HG02759 (cell line): ENCODE measurements at regions not wholly inside any gene's neighbourhood (a gene's known extent, or its start where the extent isn't known, plus 50 kb on each side); places are given as distances from the start of the nearest gene placed in this dataset.

Source experiments
- ATAC-seq: cut with Tn5 transposase; IDR thresholded peaks from one replicate; pipeline ENCODE4 v1.9.1; 2021; ENCODE audit warnings: mild to moderate bottlenecking, moderate library complexity; ENCODE audit not compliant: unreplicated experiment

DNA sequence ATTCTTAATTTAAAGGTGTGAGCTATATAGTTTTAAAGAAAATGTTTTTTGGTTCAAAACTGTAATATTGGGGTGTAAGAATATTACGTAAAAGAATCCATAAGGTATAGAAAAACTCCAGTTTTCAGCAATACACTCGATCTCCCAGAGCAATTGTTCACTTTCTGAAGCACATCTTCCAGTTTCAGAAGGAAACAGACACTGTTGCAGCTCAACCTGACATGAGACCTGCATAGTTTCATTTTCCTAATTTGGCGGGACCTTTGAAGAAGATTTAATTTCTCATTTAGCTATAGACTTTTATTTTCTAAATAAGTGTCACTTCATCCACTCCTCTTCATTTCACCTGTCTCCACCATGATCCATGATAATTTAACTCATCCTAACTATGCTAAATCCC lies 281.5 kb downstream of the HTR1B start:
- no peak for ATAC-seq

DNA sequence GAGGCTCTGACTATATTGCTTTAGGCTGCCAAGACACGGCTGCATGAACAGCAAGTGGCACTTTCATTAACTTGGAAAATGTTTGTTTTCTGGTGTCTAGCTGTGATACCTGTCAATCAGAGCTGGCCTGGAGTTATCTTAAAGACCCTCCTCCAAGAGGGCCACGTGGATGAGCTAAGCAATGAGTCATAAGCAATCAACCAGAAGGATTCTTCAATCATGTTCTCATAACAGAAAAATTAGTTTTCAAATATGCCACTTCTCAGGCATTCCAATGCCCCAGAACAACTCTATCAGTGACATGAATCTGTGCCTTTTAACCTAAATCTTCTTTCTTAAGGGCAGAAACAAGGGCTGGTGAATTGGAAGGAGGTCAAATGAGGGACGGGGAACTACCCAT lies 283.0 kb downstream of the HTR1B start:
- ATAC-seq, result no peak

DNA sequence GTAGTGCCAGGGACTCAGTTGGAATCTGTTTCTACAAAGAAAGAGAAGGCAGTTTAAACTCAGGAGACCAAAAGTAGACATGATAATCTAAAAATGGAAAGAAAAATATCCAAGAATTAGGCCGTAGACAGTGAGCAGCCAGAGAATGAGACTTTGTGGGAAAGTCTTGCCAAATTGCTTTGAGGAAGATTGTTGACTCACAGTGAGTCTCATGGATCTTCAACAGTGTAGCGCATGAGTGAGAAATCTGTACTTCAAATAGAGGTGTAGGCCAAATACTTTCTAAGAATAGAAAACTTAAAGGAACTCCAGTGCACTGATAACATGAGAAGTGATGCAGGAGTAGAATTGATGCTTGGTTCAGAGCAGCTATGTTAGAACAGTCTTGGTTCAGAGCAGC lies 284.5 kb downstream of the HTR1B start:
- no peak for ATAC-seq

DNA sequence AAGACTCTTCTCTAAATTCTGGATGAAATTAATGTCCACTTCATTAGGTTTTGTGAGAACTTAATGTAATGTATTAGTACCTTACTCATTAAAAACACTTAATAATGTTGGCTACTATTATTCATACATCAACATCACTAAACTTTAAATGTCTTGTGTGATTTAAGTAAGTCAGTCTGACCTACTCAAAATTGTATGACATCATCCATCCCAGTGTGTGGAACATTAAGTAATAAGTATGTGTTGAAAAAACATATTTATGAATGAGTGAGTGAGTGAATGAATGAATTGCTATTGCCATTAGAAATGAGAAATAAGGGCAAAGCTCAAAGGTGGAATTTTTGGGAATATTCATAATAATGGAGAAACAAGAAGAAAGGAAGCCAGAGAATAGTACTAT lies 285.8 kb downstream of the HTR1B start:
- ATAC-seq, result no peak

DNA sequence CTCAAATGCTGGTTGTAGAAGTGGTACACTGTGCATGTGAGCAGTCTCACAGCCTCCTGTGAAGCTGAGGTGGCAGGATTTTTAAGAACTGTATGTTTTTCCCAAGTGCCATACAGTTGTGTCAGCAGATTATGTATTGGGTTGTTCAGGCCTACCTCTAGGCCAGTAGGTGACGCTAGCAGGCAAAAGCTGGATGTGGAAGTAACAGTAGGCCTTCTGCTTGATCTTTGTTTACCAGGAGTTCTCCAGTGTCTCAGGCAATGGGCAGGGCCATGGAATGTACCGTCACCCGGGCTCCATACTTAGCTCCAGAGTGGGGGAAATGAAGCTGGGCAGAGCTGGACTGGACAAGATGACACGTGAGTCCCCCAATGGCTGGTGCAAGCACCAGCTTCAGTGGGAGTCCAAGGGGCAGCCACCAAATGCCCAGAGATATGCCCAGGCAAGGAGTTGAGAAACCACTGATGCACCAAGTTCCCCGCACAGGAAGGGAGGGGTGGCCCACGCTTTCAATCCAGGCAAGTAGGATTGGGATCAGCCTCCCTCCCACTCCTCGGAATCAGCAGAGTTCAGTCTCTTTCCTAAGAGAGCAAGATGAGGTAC lies 289.7 kb downstream of the HTR1B start:
- no peak for ATAC-seq

DNA sequence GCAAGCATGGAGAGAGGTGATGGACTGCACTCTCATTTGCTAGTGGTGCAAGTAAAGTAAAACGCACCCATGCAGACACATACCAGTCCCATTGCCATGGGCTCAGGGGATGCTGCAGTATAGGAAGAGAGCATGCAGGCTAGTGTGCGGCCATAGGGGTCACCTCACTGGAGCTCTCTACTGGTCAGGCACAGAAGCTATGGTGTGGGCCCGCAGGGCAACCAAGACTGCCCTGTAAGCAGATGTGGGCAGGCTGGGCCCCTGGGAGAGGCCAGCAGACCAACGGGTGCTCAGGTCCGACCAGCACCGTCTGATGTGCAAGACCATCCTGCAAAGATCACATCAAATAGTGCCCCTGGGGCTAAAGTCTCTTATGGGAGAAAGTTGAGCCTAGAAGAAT lies 290.7 kb downstream of the HTR1B start:
- ATAC-seq, result no peak

DNA sequence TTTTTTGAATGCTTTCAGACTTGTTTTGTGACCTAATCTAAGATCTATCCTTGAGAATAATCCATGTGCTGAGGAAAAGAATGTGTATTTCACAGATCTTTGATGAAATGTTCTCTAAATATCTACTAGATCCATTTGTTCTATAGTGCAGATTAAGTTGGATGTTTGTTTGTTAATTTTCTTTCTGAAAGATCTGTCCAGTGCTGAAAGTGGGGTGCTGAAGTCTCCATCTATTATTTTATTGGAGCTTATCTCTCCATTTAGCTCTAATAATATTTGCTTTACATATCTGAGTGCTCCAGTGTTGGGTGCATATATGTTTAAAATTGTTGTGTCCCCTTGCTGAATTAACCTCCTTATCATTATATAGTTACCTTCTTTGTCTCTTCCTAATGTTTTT lies 303.6 kb downstream of the HTR1B start:
- ATAC-seq, result no peak

DNA sequence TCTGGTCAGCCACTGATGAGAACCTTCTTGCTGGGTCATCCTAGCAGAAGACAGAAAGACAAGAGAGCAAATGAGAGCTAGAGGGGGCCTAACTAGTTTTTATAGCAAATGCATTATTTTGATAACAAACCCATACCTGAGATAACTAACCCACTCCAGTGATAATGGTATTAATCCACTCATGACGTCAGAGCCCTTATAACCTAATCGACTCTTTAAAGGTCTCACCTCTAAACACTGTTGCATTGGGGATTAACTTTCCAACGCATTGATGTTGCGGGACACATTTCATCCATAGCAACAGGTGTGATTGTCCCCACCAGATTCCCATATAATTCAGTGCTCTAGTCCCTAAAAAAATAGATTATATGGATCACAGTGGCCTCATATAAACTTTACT lies 312.1 kb downstream of the HTR1B start:
- no peak for ATAC-seq

DNA sequence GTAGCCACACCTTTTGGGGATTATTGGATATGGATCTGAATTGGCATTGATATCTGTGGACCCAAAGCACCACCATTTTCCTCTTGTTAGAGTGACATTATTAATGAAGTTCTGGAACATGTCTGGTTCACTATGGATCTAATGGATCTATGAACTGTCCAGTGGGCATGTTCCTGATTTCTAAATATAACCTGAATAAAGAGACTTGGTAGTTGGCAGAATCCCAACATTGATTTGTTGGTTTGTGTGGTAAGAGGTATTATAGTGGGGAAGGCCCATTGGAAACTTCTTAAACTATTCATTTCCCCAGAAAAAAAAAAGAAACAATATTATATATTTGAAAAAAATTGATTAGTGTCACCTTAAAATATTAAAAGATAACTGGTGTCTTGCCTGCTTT lies 312.6 kb downstream of the HTR1B start:
- no peak for ATAC-seq

DNA sequence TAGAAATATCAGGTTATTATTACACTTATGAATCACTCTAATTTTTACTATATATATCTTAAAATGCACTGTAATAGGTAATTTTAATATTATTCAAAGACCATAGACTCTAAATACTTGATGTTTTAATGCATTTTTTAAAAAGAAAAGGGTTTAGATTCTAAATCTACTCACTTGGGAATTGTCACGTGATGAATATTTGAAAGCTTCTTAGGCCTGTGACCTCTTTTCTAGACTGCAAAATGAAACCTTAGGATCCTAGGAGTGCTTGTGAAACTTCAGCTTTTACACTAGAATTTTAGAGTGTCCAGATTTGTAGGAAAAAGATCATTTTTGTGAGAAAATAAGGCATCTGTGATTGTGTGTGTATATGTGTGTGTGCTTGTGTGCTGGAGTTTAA lies 318.0 kb downstream of the HTR1B start:
- ATAC-seq, result no peak

DNA sequence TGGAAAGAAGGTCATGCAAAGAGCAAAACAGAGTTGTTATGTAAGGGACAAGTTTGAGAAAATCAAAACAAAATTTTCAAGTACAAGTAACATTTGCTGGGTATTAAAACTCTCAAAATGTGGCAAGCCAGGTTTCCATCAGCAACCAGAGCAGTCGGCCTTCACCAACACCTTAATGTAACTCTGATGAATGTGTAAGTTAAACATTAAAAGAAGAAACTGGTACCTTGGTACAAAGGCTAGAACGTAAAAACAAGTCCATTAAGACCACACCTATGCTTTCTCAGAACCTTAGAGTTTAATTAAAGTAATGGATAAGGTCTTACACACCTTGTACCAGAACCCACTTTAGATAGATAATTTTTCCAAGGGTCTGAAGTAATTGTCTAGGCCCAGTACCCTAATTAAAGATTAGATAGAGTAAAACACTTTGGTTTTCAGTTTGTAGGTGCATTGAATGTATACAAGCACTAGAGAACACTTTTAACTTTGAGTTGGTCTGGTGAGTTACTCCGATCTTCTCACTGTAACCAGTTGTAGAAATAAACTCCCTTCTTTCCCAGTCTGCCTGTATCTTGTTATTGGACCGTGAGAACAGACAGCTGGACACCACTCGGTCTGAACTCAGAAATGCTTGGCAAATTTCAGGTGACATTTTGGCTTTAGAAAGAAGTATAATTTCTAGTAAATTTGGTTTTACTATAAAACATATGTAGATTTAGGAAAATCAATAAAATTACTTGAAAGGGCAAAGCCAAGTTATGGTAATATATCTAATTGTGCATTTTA lies 319.4 kb downstream of the HTR1B start:
- no peak for ATAC-seq

DNA sequence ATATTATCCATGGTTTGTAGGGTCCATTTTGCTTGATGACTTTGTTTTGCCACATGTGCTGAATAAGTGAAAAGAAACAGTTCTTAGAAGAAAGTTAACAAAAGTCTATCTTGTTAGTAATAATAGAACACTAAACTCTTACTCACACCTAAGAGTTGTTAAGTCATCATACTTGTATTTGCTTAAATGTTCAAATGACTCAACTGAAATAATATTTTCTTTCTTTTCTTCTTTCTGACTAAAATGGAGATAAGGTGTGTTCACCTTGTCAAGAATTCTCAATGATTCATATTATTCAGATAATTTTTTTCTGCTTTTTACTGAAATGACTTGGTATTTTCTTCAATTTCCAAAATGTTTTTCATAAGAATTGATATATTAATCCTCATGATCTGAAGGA lies 327.2 kb downstream of the HTR1B start:
- ATAC-seq, result no peak

DNA sequence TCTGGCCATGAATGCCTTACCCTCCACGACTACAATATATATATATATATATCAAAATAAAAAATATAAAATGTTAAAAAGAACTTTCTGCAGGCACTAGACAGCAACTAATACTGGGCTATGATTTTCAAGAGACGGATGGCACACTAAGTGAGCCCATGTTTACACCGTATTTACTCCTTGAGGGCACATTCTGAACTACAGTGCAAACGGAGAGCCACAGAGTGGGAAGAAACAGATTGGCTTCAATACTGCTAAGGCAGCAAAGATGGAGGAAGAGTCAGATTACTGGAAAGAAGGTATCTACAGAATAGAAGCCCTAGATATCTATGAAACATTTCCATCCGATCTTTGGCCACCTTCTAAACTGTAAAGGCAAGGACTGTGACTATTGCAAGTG lies 330.3 kb downstream of the HTR1B start:
- ATAC-seq, result no peak

DNA sequence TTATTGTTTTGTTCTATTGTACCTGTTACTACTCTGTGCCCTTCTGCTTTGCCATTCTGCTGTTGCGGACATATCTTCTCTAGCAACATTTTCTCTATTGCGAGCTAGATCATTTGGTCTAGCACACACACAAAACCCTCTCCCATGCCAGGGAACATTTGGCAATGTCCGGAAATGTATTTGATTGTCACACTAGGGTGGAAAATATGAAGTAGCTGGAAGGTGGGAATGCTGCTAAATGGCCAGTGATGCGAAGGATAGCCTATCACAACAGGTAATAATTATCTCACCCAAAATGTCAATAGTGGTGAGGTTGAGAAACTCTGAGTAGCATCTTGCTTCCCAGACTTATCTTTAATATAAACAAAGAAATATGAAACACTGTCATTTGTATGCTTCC lies 331.9 kb downstream of the HTR1B start:
- no peak for ATAC-seq

DNA sequence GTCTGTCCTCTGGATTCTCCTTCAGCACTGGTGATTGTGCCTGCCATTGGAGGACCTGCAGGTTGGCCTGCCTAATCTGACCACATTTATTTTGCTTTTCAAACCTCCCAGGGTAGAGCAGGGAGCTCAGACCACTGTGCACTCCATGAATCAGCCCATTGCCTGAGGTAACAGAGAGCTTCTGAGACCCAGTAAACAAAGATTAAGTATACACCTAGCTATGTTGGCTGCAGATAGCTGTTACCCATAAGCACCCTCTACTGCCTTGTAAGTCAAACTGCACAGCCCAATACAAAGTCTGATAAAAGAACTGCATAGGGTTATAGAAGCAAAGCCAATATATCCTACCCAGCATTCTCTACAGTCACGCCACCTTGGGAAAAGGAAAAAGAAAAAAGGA lies 338.7 kb downstream of the HTR1B start:
- ATAC-seq, result no peak

DNA sequence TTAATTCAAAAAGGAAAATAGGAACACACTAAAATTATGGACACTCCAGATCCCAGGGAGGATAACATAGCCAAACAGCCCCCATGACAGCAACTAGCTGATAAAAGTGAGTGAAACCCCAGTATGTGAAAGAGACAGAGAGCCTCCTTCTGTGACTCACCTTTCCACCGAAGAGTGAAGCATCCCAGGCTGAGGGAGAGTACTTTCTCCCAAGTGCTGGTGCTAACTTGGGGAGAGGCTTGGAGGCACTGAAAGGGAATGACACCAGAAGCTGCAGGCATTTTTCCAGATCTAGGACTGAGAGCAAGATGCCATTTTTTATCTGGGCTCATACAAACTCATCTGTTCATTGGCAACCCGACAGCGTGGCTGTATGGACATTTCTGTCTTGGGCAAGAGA lies 339.8 kb downstream of the HTR1B start:
- ATAC-seq, result no peak

DNA sequence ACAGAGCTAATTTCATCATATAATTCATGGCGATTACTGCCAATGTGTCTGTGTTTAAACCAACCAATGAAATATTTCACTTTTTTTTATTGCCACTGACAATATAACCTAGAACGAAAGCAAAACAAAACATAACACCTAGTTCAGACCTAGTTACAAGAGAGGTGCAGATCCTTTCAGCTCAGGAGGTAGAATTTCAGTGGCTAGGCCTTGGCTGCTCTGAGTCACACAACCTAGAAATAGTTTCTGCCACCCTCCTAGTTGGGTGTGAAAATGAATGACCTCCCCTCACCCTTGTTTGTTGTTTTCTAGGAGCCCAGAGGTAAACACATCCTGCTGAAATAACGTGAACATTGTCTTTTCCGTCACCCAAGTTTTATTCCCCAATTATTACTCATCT lies 356.3 kb downstream of the HTR1B start:
- no peak for ATAC-seq

DNA sequence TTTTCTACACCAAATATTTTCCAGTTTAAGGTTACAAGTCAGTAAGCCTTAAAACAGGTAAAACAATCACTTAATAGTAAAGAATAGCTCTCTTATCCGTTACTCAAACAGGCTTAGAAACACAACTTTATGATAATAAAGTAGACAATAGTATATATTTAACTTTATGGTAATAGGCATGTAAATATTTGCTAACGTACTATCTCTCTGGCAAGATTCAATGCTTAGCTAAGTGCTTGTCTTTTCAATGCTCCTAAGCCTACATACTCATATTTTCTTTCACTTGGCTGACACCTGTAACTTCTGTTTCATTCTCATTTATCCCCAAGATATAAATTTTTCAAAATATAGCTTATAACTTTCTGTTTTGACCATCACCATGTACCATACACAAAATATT lies 358.2 kb downstream of the HTR1B start:
- no peak for ATAC-seq

DNA sequence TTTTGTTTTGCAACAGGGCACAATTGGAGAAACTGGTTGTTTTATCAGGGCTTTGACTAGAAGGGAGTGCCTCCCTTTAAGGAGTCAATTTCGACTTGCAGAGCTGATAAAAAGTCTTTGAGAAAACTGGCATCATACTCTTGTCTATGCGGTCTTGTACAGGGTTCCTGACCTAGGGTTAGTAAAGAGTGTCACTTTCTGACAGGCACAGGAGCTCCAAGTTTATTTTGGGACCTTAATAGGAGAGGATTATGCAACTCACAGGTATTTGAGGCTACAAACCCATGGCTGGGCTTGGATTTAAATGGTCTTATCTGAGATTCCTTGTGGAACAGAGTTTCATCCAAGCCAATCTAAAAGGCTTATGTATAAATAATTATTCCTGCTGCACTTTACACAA lies 365.4 kb downstream of the HTR1B start:
- ATAC-seq, result no peak

DNA sequence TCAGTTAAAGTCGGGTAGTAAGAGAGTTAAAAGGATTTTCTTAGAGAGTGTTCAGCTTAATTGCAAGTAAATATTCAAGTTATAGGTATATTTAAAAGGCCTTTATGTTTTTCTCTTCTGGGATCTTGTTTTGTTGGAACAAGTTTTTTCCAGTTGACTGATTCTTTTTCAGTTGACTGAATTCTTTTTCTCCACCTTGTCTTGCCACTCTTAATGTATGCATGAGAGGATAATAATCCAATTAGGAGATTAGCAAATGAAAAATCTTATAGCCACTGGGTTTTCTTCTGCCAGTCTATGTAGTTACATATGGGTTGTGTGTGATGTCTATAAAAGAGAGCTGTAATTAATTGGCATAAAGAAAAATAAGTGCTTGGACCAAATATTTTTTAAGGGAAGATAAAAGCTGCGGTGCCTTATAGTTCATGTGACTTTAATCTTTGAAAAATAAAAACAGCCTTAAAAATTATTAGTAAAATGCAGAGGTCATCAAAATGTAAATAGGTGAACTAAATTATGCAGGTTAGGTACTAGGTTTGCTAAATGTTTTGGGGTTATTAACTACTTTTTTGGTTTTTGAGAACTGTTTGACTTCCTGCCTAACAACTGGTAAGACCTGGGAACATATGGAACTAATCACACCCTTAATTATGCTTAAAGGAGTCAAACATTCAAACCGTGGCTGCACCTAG lies 367.2 kb downstream of the HTR1B start:
- ATAC-seq, result no peak

DNA sequence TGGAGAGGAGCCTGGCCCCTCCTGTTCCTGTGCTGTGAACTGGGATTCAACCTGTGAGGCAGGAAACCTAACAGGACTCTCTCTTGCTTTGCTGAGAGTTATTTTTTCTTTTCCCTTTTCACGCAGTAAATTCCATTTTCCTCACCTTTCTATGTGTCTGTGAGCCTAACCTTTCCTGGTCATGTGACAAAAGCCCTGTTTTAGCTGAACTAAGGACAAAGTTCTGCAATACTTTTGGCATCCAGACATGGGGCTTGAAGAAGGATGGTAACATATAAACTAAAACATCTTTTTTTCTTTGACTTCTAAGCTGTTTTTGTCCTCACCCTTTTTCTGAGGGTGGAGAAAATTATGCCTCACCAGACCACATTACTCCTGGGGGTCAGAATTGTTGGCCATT lies 368.5 kb downstream of the HTR1B start:
- no peak for ATAC-seq

DNA sequence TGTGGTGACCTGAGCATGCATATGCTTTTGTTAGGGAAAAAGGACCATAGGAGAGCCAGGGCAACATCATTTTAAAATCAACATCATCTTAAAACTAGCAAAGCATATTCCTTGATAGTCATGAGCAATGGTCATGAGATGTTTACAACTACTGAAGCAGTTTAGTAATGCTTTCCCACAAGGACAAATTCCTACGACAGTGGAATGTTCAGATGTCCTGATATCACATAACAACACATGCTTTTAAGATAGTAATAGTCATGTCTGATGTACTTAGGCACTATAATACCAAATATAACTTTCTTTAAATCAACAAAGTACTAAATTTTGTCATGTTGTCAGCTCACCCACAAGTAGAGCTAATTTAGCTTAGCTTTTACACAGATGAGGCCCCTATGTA lies 370.3 kb downstream of the HTR1B start:
- ATAC-seq, result no peak
